GM21825 (cell line): ENCODE measurements at regions not wholly inside any gene's neighbourhood (a gene's known extent, or its start where the extent isn't known, plus 50 kb on each side); places are given as distances from the start of the nearest gene placed in this dataset.
A peak's percentile ranks its signal among the peaks of the same experiment; 100 is the strongest.
"Not testable (repeated sequence)": the region's sequence is repeated elsewhere in the genome, so short reads cannot be mapped to it uniquely, and the experiment has no call there.

Experiments
- ATAC-seq: cut with Tn5 transposase; IDR thresholded peaks from one replicate; pipeline ENCODE4 v1.9.1; 2021; ENCODE audit warnings: mild to moderate bottlenecking, moderate library complexity; ENCODE audit not compliant: unreplicated experiment

DNA sequence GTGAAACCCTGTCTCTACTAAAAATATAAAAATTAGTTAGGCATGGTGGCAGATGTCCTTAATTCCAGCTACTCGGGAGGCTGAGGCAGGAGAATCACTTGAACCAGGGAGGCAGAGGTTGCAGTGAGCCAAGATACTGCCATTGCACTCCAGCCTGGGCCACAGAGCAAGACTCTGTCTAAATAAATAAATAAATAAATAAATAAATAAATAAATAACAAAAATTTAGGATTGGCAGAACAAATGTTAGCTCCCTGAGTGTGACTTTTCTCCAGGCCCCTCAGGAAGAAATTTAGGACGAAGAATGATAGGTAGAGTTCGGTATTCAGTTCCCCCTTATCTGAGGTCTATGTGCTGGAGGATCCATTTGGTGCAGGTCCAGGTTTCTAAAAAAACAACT is 181.2 kb downstream of the CD47 start:
- not testable (repeated sequence) for ATAC-seq

DNA sequence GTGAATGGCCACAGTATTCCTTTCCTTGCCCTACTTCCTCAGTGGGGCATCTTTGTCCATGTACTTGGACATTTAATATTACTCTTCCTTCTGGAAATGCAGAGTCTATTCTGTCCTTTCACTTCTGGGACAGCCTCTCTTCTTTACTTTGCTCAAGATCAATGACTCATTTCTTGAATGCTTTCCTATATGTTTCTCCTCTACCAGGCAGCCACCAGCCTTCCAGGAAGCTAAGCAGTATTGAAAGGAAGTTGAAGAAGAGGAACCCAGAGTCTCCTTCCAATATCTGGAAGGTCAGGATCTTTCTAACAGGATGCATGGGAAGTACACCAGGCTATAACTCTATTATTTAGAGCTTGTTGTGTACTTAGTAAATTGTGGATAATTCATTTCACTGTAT is 182.8 kb downstream of the CD47 start:
- ATAC-seq, result no peak

DNA sequence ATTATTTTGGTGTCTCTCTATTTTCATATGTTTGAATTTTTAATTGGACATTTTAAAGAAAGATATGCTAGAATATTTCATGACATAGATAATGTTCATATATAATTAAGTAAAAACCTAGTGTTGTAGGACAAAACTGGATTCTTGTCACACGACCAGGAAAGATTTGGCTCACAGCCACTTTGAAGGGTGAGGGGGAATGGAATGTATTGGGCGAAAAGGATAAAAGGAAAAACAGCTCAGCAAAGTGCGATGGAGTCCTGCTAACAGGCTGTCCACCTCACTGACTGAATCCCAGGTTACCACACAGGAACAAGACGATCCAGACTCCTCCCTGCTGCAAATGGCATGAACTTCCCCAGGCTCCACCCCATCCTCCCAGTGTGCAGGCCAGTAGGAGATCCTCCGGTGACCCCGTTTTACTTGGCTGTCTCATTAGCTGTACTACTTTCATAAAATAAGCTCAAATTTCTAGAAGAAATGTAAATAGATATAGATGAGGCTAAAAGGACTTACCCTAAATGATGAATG is 186.2 kb downstream of the CD47 start:
- ATAC-seq, result no peak

DNA sequence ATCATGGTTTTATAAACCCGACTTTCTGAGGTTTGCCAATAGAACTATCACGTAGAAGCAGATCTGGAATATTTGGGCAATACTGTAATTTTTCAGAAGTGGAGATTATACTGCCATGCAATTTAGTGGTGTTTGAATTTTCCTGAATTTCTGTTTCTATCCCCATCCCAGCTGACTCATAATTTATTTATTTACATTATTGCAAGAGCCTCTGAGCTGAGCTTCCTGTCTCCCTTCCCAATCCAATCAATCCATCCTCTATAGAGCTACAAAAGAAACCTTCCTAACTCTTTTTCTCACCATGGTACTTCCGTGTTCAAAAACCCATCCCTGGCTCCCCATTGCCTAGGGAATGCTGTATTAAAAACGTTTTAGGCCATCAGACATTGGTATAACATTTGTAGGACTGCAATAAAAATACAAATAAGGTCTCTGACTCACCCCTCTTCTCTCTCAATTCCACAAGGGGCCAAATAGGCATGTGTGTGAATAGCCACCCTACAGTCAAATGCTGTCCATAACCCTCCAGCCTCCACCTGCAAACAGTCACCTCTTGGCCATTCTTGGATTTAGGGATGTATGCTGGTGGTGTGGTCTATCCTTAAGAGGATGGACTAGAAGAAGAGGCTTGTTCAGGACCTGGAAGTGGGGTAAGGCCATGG is 190.7 kb downstream of the CD47 start:
- ATAC-seq, result no peak

DNA sequence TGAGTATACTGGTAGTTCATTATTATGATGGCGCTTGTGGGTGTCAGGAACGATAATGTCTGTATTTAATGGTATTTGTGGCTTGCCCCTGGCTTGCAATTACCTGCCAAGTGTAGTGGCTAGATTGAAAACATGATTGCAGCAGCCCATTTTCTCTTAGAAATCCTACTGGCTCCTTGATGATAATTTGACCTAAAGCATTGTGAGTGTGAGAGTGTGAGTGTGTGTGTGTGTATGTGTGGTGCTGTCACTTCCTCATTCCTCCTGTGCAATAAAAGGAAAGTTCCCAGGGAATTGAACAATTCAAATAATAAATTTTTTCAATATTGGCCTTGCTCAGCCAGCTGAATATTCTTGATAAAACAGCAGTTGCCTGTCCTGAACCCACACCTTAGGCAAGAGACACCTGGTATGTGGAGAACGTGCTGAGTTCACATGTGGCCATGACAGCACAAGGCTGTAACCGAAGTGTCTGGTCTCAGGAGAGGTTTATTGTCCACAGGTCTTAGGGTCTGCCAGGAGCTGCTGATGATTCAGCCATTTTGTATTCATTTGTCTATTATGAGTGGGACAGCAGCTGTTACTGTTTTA is 193.3 kb downstream of the CD47 start:
- ATAC-seq, result no peak

DNA sequence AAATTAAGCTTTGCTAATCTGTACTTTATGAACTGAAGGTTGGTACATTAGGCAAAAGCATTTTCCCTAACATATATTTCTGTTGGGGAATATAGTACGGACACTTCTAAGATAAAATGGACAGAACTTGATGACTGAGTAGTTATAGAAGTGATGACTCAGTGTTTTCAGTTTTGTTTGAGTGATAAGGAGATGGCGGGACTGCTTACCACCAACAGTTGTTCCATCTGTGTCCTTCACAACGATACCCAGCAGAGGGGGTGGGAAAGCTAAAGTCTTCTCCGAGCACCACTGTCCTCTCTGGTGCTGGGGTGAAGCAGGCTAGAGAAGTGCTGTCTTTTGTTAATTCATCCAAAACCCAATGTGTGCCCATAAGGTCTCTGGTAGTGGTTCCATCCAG is 195.8 kb downstream of the CD47 start:
- ATAC-seq, result no peak

DNA sequence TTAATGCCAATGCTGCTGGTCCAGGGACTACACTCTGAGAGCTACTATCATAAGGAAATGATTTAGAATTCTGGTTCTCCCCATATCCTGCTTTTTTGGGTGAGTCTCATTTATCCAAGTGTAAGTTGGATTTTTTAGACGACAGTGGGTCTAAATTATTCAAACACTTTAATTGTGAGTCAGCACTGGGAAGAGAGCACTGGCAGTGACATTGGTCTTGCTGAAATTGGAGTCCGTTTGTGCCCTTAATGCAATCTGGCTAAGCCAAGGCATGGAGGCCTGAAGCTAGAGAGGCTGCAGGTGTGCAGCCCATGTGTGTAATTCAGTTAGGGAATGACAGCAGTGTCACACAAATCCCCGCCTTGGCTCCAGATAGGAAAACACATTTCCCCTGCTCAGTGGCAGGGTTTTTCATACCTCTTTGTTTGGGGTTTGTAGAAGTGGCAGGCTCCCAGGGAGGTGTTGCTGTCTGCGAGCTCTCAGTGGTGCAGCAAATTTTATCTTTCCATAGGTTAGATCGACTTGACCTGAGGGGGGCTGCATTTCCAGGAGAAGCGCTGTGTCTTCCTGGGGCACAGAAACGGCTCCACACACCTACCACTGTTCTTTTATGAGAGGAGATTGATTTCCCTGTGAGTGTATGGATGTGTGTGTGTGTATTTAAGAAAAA is 197.7 kb downstream of the CD47 start:
- no peak for ATAC-seq

DNA sequence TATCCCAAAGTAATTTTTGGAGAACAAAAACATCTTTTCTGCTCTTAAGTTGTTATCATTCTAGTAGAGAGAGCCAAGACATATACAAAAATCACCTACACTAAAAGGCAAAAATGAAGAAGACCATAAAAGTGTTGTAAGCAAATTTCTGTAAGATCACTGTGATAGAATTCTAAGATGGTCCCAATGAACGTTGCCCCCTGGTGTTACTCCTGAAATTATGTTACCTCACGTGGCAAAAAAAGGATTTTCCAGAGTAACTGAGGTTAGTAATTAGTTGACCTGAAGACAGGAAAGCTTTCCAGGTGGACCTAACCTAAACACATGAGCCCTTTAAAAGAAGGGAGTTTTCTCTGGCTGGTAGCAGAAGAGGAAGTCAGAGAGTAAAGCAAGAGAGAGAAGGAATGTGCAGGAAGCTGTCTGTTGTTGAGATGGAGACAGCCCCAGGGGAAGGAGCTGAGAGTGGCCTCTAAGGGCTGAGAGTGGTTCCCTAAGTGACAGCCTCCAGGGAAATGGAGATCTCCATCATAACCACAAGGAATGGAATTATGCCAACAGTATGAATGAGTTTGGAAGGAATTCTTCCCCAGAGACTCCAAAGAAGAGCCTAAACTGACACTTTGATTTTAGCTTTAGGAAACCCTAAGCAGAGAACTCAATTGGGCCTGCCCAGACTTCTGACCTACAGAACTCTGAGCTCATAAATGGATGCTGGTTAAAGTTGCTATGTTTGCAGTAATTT is 205.9 kb downstream of the CD47 start:
- no peak for ATAC-seq

DNA sequence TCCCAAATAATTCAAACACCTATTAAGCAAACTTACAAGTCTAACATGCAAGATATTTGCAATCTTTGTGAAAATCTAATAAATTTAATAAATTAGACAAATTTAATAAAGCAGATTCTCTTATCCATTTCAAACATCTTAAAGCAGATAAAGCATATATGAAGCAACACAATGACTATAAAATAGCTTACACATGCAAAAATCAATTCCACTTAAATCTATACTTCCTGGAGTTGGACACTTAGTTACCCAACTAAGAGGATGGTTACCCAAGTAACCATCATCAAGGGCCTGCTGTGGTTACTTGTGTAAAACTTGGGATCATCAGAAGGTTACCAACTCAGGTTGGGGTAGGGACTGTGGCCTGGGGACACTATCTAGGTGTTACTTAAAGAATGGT is 206.8 kb downstream of the CD47 start:
- ATAC-seq, result no peak

DNA sequence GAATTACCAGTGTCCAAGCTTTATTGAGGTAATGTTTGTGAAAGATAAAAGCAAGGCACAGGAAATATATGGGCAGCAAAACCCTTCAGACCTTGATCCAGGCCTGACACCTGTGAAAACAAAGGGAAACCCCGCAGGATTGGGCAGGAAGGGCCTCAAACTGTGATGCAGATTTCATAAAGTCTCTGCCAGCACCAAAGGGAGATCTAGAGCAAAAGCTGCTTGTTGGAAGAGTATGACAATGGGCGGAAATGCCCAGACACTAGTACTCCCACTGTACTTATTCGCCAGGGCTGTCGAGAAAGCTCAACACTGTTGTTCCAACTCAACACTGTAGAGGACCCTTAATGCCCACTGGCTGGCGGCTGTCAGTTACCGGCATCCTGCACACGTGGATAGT is 207.9 kb downstream of the CD47 start:
- ATAC-seq, result no peak

DNA sequence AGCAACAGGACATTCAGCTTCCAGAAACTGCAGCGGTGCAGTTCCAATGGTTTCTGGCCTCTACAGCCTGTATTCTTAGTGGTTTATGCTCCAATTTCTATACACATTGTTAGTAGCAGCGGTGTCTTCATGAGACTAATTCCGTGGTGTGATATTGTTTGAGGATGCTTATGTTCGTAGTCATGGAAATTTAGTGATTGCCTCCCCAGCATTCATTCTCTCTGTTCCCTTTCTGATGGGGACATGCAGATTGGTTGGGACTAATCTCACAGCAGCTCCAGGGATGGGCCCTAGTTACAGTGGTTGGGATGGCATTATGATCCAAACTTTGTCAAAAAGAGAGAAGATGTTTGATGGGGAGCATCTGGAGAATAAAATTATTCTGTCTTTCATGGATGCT is 208.6 kb downstream of the CD47 start:
- ATAC-seq, result no peak

DNA sequence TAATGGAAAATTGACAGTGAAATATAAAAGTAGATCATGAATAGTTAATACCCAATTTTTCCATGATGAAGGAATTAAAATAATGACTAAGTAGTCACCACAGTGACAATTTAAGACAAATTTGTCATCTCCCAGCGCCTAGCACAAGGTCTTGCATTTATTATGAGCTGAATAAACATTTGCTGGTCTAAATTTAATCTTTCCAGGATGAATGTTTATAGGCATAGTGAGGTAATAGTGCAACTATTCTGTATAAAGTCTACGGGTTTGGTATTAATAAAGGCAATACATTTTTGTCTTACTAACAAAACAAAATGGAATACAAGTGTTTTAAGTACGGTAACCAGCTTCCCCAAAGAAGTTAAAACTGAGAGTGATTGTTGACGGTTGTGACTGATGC is 209.3 kb downstream of the CD47 start:
- ATAC-seq, result no peak

DNA sequence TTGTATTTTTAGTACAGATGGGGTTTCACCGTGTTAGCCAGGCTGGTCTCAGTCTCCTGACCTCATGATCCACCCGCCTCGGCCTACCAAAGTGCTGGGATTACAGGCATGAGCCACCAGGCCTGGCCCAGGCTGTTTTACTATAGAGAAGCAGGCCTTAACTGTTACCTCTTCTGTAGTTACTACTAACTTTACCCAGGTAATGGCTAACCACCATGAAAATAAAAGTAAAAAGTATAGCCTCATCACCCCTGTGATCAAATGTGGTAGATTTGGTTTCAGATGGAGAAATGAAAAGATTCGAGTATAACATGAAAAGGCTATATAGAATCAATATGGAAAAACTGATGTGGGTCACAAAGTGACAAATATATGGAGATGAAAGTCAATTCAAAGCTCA is 210.1 kb downstream of the CD47 start:
- ATAC-seq, result no peak

DNA sequence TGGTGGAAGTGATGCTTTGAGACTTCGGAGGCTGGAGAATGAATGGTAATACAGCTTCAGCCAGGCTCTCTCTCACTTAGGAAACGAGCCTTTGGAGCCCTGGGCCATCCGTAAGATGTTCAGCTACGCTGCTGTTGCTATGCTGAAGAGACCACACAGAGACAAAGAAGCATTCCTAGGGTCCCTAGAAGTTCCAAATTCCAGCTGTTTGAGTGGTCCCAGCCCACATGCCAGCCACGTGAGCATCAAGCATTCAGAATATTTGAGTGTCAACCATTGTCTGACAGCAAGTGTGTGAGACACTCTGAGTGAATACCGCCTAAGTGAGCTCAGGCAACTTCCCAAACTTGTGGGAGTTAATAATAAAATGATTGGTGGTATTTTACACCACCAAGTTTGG is 212.9 kb downstream of the CD47 start:
- no peak for ATAC-seq

DNA sequence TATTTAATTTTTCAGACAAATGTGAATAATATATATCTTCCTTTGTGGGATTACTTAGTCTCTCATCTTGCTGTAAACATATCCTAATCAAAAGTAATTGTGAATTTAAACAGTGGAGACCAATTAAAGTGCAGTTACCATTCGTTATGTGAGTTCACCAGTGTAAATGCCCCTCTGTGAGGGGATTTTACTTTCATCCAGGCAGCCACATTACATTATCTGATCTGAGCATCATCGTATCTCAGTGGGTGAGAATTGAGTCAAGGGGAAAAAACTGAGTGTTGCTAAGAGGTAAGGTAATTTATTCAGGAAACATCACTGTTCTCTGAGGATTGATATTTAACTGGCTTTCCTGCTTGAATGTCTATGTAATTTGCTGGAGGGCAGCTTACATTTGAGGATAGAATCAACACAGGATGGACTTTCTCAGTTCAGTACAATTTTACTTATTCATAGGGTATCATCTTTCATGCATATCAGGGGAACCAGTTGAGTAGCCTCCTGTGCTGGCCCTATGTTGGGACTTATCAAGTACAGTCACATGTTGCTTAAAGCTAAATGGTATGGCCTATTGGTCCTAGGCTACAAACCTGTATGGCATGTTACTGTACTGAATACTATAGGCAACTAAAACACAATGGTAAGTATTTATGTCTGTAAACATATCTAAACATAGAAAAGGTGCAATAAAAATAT is 219.7 kb downstream of the CD47 start:
- ATAC-seq, result no peak

DNA sequence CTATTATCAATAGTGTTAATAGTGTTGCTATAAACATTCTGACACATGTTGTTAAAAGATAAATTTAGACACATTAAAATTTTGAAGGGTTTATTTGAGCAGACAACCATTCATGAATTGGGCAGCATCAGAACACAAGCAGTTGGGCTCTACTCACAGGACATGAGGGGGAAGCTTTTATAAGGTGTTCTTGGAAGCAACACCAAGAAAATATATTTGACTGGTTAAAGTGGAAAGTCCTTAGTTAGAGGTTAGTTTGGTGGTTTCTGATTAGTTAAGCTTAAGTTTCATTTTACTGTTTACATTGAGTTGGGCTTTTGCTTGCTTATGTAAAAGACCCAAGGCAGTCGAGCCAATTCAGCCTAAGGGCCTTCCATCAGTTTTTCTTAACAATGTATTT is 220.7 kb downstream of the CD47 start:
- ATAC-seq, result no peak

DNA sequence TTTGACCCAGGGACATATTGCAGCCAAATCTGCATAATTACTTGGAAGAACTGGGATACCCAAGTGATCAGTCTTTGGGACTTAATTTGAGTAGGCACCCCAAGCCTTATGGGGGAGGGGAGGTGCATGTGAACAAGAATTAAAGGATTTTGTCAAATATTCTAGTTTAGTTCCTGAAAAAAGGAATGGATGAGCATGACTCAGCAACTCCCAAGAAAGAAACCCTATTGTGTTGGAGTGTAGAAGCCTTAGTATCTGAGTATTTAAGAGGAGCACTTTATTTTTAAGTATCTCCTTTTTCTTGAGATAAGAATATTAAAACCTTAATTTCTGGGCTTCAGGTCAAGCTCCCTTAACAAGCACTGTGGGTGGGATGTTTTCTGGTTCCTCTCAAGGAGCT is 222.4 kb downstream of the CD47 start:
- no peak for ATAC-seq

DNA sequence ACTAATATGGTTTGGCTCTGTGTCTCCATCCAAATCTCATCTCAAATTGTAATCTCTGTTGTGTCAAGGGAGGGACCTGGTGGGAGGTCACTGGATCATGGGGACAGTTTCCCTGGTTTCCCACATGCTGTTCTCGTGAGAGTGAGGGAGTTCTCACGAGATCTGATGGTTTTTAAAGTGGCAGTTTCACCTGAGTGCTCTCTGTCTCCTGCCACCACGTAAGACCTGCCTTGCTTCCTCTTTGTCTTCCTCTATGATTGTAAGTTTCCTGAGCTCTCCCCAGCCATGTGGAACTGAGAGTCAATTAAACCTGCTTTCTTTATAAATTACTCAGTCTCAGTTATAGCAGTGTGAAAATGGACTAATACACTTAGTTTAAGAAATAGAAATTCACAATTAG is 228.9 kb downstream of the CD47 start:
- ATAC-seq, result peak; percentile 80

DNA sequence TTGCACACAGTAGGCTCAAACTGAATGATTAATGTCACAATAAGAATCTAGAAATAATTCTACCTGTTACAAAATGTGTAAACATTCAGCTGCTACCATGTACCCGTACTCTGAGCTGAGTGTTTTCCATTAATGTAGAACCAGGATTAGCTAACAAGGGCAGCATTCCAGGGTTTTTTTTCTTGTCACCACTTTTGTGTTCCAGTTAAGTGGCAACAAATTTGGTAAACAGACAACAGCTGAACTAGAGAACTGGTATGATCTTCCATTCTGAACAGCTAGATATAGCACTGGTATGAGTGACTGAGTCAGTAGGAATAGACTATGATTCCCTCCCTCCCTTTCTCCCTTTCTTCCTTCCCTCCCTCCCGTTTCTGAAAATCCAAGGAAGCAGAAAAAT is 229.4 kb downstream of the CD47 start:
- no peak for ATAC-seq
